ENCODE measurements at regions not wholly inside any gene's neighbourhood (a gene's known extent, or its start where the extent isn't known, plus 50 kb on each side); places are given as distances from the start of the nearest gene placed in this dataset.
"Not testable (repeated sequence)": the region's sequence is repeated elsewhere in the genome, so short reads cannot be mapped to it uniquely, and the experiment has no call there.

- DNase-seq (ENCODE audit: low spot score), result no peak
Observed at GRCh38 chr7:124635416-124635815, 130.2 kb downstream of the GPR37 start.

- no peak for DNase-seq (ENCODE audit: low spot score)
Observed at GRCh38 chr7:124633740-124634139, 131.9 kb downstream of the GPR37 start.

DNA sequence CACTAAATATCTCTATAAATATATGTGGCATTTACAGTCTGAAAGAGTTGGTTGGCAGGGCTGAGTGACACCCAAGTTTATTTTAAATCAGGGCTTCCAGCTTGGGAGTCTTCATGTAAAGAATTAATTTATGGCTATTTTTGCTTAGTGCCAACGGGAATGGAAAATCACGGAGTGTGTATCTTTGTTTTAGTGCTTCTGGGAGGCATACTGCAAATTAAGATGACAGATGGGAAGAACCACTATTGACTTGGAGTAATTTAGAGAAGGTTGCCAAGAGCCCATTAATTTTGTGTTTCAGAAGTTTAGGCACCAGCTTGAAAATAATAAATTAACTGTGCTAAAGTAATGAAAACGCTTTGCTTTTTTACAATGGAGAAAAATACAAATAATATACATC is 135.2 kb downstream of the GPR37 start:
- DNase-seq (ENCODE audit: low spot score), result no peak

DNA sequence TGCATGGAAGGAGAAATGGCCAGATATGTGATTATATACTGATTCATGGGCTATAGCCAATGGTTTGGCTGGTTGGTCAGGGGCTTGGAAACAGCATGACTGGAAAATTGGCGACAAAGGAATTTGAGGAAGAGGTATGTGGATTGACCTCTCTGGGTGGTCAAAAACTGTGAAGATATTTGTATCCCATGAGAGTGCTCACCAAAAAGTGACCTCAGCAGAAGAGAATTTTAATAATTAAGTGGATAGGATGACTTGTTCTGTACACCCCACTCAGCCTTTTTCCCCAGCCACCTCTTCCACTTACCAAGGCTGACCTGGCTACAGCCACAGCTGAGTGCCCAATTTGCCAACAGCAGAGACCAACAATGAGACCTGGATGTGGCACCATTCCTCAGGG is 146.7 kb downstream of the GPR37 start:
- no peak for DNase-seq (ENCODE audit: low spot score)

GRCh38 chr7:124618051-124618450 is 147.5 kb downstream of the GPR37 start:
- DNase-seq (ENCODE audit: low spot score), result not testable (repeated sequence)

GRCh38 chr7:124603066-124603465 is 162.5 kb downstream of the GPR37 start:
- no peak for DNase-seq (ENCODE audit: low spot score)

DNA sequence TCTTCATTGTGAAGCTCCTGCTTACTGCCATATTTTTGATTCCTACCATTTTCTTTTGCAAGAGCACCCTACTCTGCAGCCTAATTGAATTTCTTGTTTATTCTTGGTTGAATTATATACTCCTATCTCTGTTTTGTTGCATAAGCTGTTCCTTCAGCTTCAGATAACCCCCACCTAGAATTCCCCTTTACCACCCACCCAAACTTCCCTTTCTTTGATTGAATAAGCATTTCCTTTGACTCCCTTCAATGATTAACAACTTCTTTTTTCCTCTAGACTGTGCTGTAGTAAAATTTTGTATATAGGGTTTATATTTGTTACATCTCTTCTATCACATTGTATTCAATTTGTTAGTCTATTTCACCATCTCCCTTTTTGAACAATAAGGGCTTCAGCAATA is 168.1 kb downstream of the GPR37 start:
- no peak for DNase-seq (ENCODE audit: low spot score)

- DNase-seq (ENCODE audit: low spot score), result no peak
Observed at GRCh38 chr7:124596881-124597280, 168.7 kb downstream of the GPR37 start.

GRCh38 chr7:124590814-124591213 is 174.8 kb downstream of the GPR37 start:
- DNase-seq (ENCODE audit: low spot score), result no peak

- no peak for DNase-seq (ENCODE audit: low spot score)
Observed at GRCh38 chr7:124577256-124577655, 188.3 kb downstream of the GPR37 start.

GRCh38 chr7:124575176-124575575 is 190.4 kb downstream of the GPR37 start:
- no peak for DNase-seq (ENCODE audit: low spot score)

- DNase-seq (ENCODE audit: low spot score), result no peak
Observed at GRCh38 chr7:124570558-124570957, 195.0 kb downstream of the GPR37 start.

DNA sequence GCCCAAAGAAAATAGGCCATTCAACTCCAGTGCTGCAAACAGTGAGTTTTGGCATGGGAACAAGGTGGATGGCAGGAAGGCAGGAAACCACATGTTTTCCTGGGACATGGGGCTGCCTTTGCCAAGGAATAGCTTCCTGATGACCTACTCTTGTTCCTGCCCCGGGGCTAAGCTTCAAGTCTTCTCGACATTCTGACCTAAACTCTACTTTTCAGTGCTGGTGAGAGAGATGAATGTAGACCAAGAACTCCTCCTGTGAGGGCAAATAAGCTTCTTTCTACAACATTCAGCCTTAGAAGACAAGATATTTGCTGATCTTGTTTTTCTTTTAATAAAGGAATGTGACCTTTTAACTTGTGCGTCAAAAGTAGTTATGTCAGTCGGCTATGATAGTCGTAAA is 199.0 kb downstream of the GPR37 start:
- peak; percentile 85 for DNase-seq (ENCODE audit: low spot score)

DNA sequence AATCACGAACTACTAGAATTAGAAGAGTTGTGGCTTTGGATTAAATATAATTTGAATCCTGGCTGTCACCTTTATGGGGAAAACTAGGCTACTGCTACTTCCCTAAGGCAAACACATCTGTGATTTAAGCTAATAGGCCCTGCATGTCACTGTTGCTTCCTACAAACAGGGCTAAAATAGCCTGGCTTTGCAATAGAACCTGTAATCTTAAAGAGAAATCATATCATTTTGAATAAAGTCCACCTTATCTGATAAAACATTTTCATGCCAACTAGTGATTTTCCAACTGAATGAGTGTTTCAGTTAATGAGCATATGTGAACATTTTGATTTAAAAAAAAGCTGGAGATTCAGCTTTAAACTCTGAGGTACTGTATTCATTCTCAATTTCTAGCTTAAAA is 208.0 kb downstream of the GPR37 start:
- DNase-seq (ENCODE audit: low spot score), result no peak

- no peak for DNase-seq (ENCODE audit: low spot score)
Observed at GRCh38 chr7:124557101-124557500, 208.5 kb downstream of the GPR37 start.

GRCh38 chr7:124553502-124553901 is 212.1 kb downstream of the GPR37 start:
- no peak for DNase-seq (ENCODE audit: low spot score)

- DNase-seq (ENCODE audit: low spot score), result no peak
Observed at GRCh38 chr7:124552217-124552616, 213.4 kb downstream of the GPR37 start.

DNA sequence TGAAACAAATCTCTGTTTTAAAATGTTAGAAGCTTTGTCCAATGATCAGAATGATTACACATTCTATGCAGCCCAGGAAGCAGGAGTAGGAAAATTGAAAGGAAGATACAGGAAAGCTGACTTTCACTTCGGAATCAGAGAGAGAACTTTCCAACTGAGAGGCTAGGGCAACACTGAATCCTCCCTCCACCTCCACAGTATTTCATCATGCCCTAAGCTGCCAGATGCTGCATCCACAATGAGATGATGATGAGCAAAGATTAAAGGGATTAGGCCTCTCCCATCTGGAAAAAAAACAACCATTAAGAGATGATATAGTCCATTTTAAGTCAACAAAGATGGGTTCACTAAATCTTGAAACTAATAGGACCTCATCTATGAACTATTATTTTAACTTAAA is 215.6 kb downstream of the GPR37 start:
- DNase-seq (ENCODE audit: low spot score), result no peak

GRCh38 chr7:124542476-124542875 is 223.1 kb downstream of the GPR37 start:
- no peak for DNase-seq (ENCODE audit: low spot score)

DNA sequence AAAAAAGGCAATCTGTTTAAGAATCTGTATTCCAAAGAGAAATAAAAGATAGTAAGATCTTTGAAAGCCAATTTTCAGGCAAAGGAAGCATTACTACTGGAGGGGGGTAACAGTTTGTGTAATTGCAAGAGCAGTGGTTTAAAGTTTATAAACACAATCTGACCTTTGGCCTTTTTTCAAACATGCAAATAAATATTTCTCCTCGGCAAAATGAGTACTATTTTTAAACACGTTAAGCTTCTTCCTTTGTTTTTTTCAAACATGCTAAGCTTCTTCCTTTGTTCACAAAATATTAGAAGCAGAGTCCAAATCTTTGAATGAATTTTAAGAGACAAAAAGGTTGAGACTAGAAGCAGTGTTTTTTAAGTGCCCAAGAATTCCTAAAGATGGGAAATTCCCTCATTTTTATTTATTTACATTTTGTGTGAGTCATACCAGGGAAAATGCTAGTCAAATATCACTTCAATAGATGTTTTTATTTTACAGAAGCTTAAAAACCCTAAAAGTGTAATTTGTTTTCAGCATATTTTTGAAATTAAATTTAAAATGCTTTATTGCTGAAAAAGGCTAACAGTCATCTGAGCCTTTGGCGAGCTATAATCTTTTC is 229.3 kb downstream of the GPR37 start:
- DNase-seq (ENCODE audit: low spot score), result peak; percentile 37

DNA sequence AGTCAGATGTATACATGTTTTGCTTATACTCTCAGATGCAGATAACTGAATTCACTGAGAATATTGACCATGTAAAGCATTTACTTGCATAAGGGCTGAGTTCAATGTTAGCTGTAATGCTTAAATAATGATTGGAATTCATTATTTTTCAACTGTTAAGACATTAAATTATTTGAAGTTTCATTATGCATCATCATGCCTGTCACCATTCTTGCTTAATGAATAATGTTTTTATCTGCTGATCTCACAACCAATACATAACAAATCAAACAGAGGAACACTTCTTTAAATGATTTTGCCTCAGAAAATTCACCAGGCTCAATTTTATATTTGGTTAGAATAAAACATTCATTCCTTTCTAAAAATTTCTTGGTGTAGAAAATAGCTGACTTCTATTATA is 233.4 kb downstream of the GPR37 start:
- DNase-seq (ENCODE audit: low spot score), result no peak

- no peak for DNase-seq (ENCODE audit: low spot score)
Observed at GRCh38 chr7:124516911-124517310, 248.7 kb downstream of the GPR37 start.

DNA sequence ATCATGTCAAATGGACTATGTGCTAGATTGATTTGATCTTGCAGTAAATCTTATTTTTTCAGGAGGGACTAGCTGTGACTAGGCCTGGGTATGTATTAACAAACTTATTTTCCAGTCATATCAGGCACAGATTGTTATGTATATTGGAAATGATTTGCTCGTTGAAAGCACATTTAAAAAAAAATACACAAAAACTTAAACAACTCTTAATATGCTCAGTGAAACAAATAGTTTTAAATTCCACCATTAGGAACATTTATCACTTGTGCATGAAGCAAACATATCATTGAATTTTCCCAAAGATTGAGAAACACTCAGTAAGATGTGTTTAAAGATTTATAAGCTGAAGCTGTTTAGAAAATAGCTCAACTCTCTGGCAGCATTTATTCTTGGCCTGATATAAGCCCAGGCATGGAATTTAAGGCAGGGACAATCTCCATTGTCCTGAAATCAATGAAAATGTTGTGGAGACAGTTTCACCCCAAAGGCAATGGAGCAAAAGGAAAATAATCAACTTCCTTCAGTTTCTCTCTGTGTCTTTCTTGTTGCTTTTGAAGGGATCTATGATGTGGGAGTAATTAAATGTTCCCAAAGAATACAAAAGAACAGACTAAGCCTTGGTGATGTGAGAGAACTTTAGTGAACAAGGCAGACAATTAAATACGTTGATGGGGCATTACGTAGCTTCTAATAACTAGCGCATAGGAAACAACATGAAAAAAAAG is 250.3 kb downstream of the GPR37 start:
- DNase-seq (ENCODE audit: low spot score), result no peak

- DNase-seq (ENCODE audit: low spot score), result no peak
Observed at GRCh38 chr7:124514471-124514870, 251.1 kb downstream of the GPR37 start.

All from H4 (cell line).